ENCODE measurements at regions not wholly inside any gene's neighbourhood (a gene's known extent, or its start where the extent isn't known, plus 50 kb on each side); places are given as distances from the start of the nearest gene placed in this dataset.

DNA sequence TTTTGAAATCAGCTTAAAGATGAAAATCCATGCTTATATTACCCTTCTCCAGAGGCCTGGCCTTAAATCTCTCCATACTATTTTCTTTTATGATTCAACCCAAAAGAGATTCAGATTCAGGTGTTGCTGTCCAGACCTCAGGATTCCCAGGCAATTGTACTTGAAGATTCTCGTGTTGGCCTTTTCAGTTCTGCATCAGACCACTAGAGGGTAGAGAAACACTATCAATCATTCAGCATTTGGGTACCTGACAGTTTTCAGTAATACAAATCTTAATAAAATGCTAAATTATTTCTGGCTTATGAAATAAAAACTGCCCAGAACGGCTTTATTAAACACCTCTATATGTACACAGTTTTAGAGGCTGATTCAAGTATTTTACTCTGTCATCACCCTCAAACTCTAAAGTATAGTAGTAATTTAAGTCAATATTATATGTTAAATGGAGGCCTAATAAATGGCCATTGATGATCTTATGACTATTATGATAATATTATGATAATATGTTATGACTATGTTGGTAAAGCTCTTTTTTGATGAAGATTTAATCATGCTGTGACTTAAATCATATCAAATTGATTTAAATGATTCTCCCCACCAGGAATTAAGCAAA lies 301.1 kb downstream of the DUSP6 start:
- no peak for DNase-seq

DNA sequence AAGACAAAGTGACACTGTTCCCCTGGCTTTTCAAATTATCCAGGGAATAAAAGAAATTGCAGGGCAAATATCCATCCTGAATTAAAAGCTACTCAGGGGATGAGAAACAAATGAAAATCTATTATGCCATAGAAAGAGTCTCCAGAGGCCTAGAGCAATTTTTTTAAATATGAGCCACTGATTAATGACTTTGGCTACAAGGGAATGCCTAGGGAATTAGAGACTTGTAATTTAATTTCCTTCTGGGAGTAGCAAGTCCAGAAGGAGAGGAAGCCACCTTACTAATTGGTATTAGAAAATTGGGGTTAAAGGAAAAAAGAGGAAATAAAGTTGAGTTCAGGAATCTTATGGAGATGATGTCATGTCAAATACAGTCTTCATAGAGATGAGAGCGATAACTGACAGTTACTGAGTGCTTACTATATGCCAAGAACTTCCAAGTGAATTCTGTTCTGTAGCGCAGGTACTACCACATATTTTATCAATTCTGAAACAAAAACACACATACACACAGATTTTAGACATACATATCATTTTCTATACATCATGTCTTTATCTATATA lies 304.4 kb downstream of the DUSP6 start:
- no peak for DNase-seq

DNA sequence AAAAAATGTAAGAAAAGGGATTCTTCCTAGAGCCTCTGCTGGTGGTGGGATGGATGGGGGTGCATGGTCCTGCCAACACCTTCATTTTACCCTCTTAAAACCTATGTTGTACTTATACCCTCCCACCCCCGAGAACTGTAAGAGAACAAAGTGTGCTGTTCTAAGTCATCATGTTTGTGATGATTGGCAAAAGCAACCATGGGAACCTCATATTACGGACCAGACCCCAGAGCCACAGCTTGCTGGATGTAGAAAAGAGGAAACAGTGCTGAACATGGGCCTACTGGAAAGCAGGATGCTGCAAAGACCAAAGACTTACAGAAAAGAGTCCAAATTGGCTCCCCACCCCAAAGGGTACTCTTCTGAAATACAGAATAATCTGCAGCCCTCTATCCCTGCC lies 311.2 kb downstream of the DUSP6 start:
- no peak for DNase-seq

DNA sequence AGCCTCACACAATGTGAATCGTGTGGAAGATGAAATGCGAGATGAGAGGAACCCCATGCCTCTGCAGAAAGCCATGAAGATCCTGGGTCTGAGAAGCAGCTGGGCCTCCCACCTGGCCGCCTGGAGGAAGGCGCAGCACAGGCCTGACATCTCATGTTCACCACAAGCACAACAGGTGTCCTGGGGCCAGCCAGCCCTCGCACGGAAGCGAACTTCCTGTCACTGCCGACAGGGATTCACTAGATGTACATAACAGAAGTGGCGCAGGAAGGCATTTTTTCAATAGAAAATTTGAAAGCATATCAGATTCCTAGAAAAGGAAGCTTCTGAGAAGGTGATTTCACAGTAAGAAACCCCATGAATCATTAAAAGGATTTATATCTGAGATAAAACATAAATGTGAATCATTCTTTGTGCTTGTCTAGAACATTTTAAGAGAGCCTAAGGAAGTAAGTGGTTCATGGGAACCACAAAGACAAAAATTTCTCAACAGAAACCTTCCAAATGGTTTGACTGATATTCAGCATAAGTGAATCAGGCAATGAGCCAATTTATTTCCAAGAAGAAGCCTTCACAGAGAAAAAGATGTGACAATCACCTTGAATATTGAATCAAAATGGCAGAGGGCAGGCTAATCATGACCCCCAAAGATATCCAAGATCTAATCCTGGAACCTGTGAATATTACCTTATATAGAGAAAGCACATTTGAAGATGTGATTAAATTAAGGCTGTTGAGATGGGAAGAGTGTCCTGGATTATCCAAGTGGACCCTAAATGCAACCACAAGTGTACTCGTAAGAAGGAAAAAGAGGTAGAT lies 311.9 kb downstream of the DUSP6 start:
- peak; percentile 48 for DNase-seq

GRCh38 chr12:89038831-89039512 lies 313.3 kb downstream of the DUSP6 start:
- DNase-seq, result no peak

DNA sequence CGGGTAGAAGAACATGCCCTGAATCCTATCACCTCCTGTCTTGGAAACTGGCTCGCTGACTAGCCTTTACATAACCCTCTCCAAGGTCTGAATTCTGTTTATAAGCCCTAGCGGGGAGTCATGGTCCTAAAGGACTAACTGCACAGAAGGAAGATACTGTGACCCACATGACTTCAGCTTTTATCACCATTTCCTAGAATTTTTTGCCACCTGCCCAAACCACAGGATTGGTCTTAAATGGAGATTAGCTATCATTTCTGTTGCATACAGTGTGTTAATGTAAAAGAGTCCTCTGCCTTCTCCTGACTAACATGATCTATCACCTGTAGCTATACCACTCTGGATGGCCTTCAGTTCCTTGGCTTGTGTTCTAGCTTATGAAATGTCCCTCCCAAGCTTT lies 319.2 kb downstream of the DUSP6 start:
- no peak for DNase-seq

DNA sequence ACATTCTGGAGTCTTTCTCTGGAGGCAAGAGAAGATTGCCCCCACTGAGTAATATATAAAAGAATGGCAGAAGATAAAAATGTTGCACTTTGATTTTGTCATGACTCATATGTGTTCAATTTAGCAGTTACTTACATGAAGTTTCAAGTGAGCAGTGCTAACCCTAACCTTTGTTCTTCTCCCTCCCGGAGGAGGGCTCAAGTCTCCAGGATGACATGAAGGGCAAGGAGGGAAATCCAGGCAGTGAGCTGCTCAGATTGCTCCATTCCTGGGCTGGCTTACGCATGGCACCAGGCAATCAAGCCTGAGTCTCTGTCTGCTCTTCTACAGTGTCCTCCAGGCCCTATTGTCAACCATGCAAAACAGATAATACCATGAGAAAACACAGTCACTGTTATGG lies 322.3 kb downstream of the DUSP6 start:
- no peak for DNase-seq

DNA sequence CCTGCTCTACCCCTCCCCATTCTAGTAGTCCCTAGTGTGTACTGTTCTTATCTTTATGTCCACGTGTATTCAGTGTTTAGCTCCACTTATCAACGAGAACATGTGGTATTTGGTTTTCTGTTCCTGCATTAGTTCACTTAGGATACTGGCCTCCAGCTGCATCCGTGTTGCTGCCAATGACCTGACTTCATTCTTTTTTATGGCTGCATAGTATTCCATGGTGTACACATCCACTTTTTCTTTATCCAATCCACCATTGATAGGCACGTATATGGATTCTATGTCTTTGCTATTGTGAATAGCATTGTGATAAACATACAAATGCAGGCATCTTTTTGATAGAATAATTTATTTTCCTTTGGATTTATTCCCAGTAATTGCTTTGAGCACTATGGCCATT lies 327.7 kb downstream of the DUSP6 start:
- DNase-seq, result no peak

DNA sequence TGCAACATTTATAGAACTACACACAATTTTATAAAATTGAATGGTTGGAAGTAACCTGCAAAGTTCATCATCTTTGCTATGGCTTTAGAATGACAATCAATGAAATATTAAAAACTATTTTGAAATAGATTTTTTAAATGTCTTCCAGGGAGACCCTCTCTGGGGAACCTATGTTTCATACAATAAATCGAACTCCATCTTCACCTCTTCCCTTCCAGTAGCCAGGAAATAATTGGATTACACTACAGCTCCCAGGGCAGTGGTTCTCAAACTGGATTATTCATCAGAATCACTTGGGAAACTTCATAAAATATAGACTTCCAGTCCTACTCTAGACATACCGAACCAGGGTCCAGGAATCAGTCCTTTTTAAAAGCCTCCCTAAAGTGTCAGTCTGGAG lies 328.4 kb downstream of the DUSP6 start:
- DNase-seq, result no peak

DNA sequence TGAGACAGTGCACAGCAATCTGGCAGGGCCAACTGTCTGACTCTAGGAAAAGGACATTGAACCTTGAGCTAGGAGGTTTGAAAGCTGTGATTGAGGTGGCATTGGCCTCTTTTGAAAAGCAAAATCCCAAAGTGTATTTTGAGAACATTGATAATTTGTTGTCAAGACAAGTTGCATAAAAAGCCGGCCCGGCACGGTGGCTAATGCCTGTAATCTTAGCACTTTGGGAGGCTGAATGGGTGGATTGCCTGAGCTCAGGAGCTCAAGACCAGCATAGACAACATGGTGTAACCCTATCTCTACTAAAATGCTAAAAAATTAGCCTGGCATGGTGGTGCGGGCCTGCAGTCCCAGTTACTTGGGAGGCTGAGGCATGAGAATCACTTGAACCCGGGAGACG lies 331.6 kb downstream of the DUSP6 start:
- DNase-seq, result no peak

DNA sequence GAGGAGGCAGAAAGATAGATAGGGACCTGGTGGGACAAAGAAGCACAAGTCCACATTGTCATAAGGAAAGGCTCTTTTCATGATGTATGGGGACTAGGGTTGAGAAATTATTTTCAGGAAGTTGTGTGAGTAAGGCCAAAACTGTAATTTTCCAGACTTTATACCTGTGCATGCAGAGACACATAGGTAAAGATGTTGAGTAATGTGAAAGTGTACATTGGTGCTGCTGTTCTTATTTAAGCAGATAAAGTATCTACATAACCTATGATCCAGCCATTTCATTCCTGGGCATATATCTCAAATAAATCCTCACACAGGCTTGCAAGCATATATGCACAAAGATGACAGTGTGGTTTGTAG lies 332.2 kb downstream of the DUSP6 start:
- DNase-seq, result no peak

- DNase-seq, result peak; percentile 71
Observed at GRCh38 chr12:89019439-89020120, 332.7 kb downstream of the DUSP6 start.

GRCh38 chr12:89016970-89017778 lies 335.1 kb downstream of the DUSP6 start:
- DNase-seq, result no peak

DNA sequence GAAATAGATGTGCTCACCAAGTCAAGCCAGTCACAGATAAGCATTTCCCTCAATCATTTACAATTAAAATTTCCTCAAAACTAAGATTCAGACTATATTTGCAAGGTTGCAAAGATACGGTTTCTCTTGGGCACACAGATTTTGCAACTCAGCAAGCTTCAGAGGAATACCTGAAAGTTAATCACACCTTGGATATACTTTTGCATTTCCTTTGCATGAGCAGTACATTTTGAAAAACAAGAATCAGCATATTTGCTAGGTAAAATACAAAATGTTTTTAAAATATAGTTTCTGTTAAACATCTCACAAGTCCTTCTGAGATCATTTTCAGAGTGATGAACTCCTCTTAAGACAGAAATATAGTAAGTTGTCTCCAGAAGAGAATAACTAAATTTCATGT lies 336.9 kb downstream of the DUSP6 start:
- no peak for DNase-seq

GRCh38 chr12:88998421-88998820 lies 353.9 kb downstream of the DUSP6 start:
- no peak for DNase-seq

GRCh38 chr12:88996200-88996788 lies 356.0 kb downstream of the DUSP6 start:
- DNase-seq, result no peak

- no peak for DNase-seq
Observed at GRCh38 chr12:88994971-88995370, 357.3 kb downstream of the DUSP6 start.

GRCh38 chr12:88994537-88994936 lies 357.8 kb downstream of the DUSP6 start:
- DNase-seq, result no peak

GRCh38 chr12:88993651-88994050 lies 358.6 kb downstream of the DUSP6 start:
- DNase-seq, result no peak

GRCh38 chr12:88986056-88986455 lies 366.2 kb downstream of the DUSP6 start:
- DNase-seq, result no peak

DNA sequence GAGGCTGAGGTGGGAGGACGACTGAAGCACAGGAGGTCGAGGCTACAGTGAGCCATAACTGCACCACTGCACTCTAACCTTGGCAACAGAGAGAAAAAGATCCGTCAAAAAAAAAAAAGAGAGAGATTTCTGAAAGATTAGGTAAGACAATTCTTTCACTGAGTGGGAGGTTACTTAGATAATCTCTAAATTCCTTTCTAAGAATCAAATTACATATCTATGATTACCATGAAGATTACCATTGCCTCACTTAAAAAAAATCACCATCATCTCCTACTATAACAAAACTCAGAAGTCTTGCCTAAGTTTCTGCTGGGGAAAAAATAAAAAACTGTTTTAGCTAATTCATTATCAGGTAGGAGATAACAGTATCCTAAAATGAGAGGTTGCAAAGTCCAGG lies 366.7 kb downstream of the DUSP6 start:
- no peak for DNase-seq

DNA sequence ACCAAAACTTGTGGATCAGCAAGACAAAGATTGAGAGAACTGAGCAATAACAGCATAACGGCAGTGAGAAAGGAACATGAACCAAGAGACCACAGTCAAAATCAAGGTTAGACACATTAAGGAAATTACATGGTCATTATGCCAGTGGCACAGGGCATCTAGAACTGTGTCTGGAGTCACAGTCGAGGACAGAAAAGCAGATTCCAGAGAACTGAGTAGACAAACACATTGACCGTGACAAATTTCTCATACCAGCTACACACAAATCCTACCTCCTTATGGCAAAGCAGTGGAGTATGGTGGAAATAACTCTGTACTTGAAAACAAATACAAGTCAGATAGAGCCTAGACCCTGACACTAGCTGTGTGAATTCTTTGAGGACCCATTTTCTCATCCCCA lies 367.3 kb downstream of the DUSP6 start:
- no peak for DNase-seq

Data from CD4-positive, alpha-beta T cell treated with Interferon gamma for 1 hour (primary cell).